COR-L47 (cell line): ENCODE measurements at regions not wholly inside any gene's neighbourhood (a gene's known extent, or its start where the extent isn't known, plus 50 kb on each side); places are given as distances from the start of the nearest gene placed in this dataset.

Experiments
- DNase-seq: peaks from one replicate; lab custom pipeline; 2025; lab: John Stamatoyannopoulos, UW

GRCh38 chr20:39825950-39826349 lies 863.1 kb downstream of the MAFB start:
- no peak for DNase-seq

GRCh38 chr20:39825524-39825923 lies 863.4 kb downstream of the DHX35 start:
- DNase-seq: no peak

GRCh38 chr20:39823224-39823623 lies 861.1 kb downstream of the DHX35 start:
- no peak for DNase-seq

- no peak for DNase-seq
These were observed 860.5 kb downstream of the DHX35 start for GRCh38 chr20:39822667-39823066.

GRCh38 chr20:39813190-39813829 lies 851.2 kb downstream of the DHX35 start:
- DNase-seq: no peak

- DNase-seq: no peak
These were observed 850.0 kb downstream of the DHX35 start for GRCh38 chr20:39812116-39812515.

- DNase-seq: no peak
These were observed 848.2 kb downstream of the DHX35 start for GRCh38 chr20:39810309-39810708.

- DNase-seq: no peak
These were observed 846.5 kb downstream of the DHX35 start for GRCh38 chr20:39808613-39809012.

GRCh38 chr20:39800548-39800947 lies 838.4 kb downstream of the DHX35 start:
- no peak for DNase-seq

GRCh38 chr20:39800111-39800510 lies 838.0 kb downstream of the DHX35 start:
- no peak for DNase-seq

- DNase-seq: no peak
These were observed 837.3 kb downstream of the DHX35 start for GRCh38 chr20:39799366-39799965.

GRCh38 chr20:39795401-39796272 lies 833.5 kb downstream of the DHX35 start:
- no peak for DNase-seq

- DNase-seq: no peak
These were observed 830.2 kb downstream of the DHX35 start for GRCh38 chr20:39792334-39792733.

GRCh38 chr20:39789411-39789810 lies 827.3 kb downstream of the DHX35 start:
- DNase-seq: no peak

GRCh38 chr20:39785252-39785917 lies 823.2 kb downstream of the DHX35 start:
- no peak for DNase-seq

- no peak for DNase-seq
These were observed 822.5 kb downstream of the DHX35 start for GRCh38 chr20:39784693-39785092.

- DNase-seq: no peak
These were observed 816.9 kb downstream of the DHX35 start for GRCh38 chr20:39778847-39779604.

GRCh38 chr20:39778431-39778830 lies 816.3 kb downstream of the DHX35 start:
- no peak for DNase-seq

- DNase-seq: no peak
These were observed 815.5 kb downstream of the DHX35 start for GRCh38 chr20:39777610-39778009.

- no peak for DNase-seq
These were observed 813.0 kb downstream of the DHX35 start for GRCh38 chr20:39775110-39775509.

GRCh38 chr20:39773380-39774000 lies 811.3 kb downstream of the DHX35 start:
- DNase-seq: no peak
